Lung (tissue), 11 donors: ENCODE measurements at regions not wholly inside any gene's neighbourhood (a gene's known extent, or its start where the extent isn't known, plus 50 kb on each side); places are given as distances from the start of the nearest gene placed in this dataset.

Experiments used
- ATAC-seq: fragments of 200-7000 bp; cut with Tn5 transposase; one replicate; pipeline ENCODE4 v1.9.1; 2020; ENCODE audit warnings: moderate number of reproducible peaks; ENCODE audit not compliant: insufficient read depth, low FRiP score
- DNase-seq, 3 donors: peaks; one replicate each; pipeline ENCODE4 v3.0.0-alpha.2; 2013 to 2017
- H3K27ac ChIP-seq, 2 donors: one replicate each; pipeline ENCODE4 v1.5.1; 2013; ENCODE audit warnings: mild to moderate bottlenecking in 2 of 2, moderate library complexity in 2 of 2, control low read depth in 1 of 2, inconsistent platforms in 1 of 2, low read depth in 1 of 2, low read length in 1 of 2
- H3K27me3 ChIP-seq, 3 donors: one replicate each; pipeline ENCODE4 v1.5.1; 2013; ENCODE audit warnings: low read length in 2 of 3; ENCODE audit not compliant: control insufficient read depth in 3 of 3, insufficient read depth in 3 of 3
- H3K36me3 ChIP-seq, 4 donors: one replicate each; pipeline ENCODE4 v1.5.1; 2013; ENCODE audit warnings: low read length in 4 of 4, mild to moderate bottlenecking in 1 of 4, moderate library complexity in 1 of 4; ENCODE audit not compliant: control insufficient read depth in 4 of 4, insufficient read depth in 4 of 4
- H3K4me1 ChIP-seq, 5 donors: one replicate each; pipeline ENCODE4 v1.5.1; 2013; ENCODE audit warnings: low read length in 5 of 5, mild to moderate bottlenecking in 2 of 5, moderate library complexity in 1 of 5; ENCODE audit not compliant: control insufficient read depth in 5 of 5, insufficient read depth in 5 of 5
- H3K4me3 ChIP-seq: one replicate; pipeline ENCODE4 v1.5.1; 2013; ENCODE audit warnings: mild to moderate bottlenecking, control low read depth, moderate library complexity
- H3K9ac ChIP-seq, 2 donors: one replicate each; pipeline ENCODE4 v1.5.1; 2013; ENCODE audit warnings: low read length in 2 of 2, control low read depth in 1 of 2; ENCODE audit not compliant: insufficient read depth in 1 of 2
- H3K9me3 ChIP-seq, 4 donors: one replicate each; pipeline ENCODE4 v1.5.1; 2013; ENCODE audit warnings: low read length in 3 of 4, mild to moderate bottlenecking in 1 of 4, moderate library complexity in 1 of 4; ENCODE audit not compliant: control insufficient read depth in 4 of 4, insufficient read depth in 3 of 4
- CTCF ChIP-seq: IDR thresholded peaks from 2 replicates; pipeline ENCODE4 v1.5.1; 2012; ENCODE audit warnings: mild to moderate bottlenecking; ENCODE audit errors: control extremely low read depth, extremely low read depth
- WGBS, 2 donors: extraction: QIAGEN DNeasy Blood & Tissue Kit; methylation state at CpG; one replicate each; pipeline ENCODE4 v1.1.7; 2013; 5-methylcytosine and 5-hydroxymethylcytosine counted together
- donor health status: control.
- donor health status: control.
- donor health status: Bipolar disorder and iron deficiency.
- donor health status: healthy.
- donor health status: DM: yes; HTN: yes; CAD: no.

- no peaks in the 10 kb centered on the region for H3K27me3 ChIP-seq
- no peaks in the 10 kb centered on the region for H3K36me3 ChIP-seq
- H3K4me3 ChIP-seq: no peak overlapping the region
- TF ChIP-seq CTCF: no peak
- ATAC-seq (no peak), DNase-seq (no peak)
- WGBS, 2 donors: 97% methylated on average over 21 of the region's 21 CpGs
- H3K9me3 ChIP-seq: peaks cover 0 to 7% (median 2%) of the 10 kb centered on the region in 4 donors
- no peak overlapping the region for H3K27ac ChIP-seq
- H3K9ac ChIP-seq: no peak overlapping the region
- H3K4me1 ChIP-seq: peaks cover 0 to 1% (median 0%) of the 10 kb centered on the region in 5 donors
These were observed 204.2 kb downstream of the DIPK2A start for GRCh38 chr3:144175644-144176425.

- Histone ChIP-seq H3K27ac (no peak overlapping the region), H3K9me3 (peaks cover 0 to 7% (median 2%) of the 10 kb centered on the region in 4 donors), H3K4me1 (peaks cover 0 to 7% (median 0%) of the 10 kb centered on the region in 5 donors), H3K36me3 (no peaks in the 10 kb centered on the region), H3K27me3 (no peaks in the 10 kb centered on the region), H3K9ac (no peak overlapping the region), H3K4me3 (no peak overlapping the region)
- TF ChIP-seq CTCF: no peak
- ATAC-seq: no peak
- 93 to 96% methylated on average over 2 of the region's 2 CpGs for WGBS, 2 donors
- DNase-seq: no peak
These were observed 206.0 kb downstream of the DIPK2A start for GRCh38 chr3:144177649-144178048.

GRCh38 chr3:144178607-144179006 is 207.0 kb downstream of the DIPK2A start:
- no peak overlapping the region for H3K9ac ChIP-seq
- TF ChIP-seq CTCF: no peak
- peaks cover 0 to 7% (median 2%) of the 10 kb centered on the region in 4 donors for H3K9me3 ChIP-seq
- no peaks in the 10 kb centered on the region for H3K36me3 ChIP-seq
- DNase-seq (no peak), ATAC-seq (no peak)
- 87 to 90% methylated on average over 2 of the region's 2 CpGs for WGBS, 2 donors
- no peak overlapping the region for H3K4me3 ChIP-seq
- H3K27me3 ChIP-seq: no peaks in the 10 kb centered on the region
- H3K4me1 ChIP-seq: peaks cover 0 to 7% (median 0%) of the 10 kb centered on the region in 5 donors
- H3K27ac ChIP-seq: no peak overlapping the region
